Ovary (tissue), 7 donors: ENCODE measurements at regions not wholly inside any gene's neighbourhood (a gene's known extent, or its start where the extent isn't known, plus 50 kb on each side); places are given as distances from the start of the nearest gene placed in this dataset.
"Not testable (repeated sequence)": the region's sequence is repeated elsewhere in the genome, so short reads cannot be mapped to it uniquely, and the experiment has no call there.

Experiments used
- DNase-seq, 5 donors: peaks; one replicate each; pipeline ENCODE4 v3.0.0-alpha.2; 2019 to 2020
- H3K27ac ChIP-seq, 2 donors: fragments of 200-600 bp; one replicate each; pipeline versions ENCODE4 v1.5.1 to v1.8.0; 2019 to 2022
- H3K27me3 ChIP-seq: fragments of 200-600 bp; one replicate; pipeline ENCODE4 v1.8.0; 2022
- H3K36me3 ChIP-seq: fragments of 200-600 bp; sonication (generic); one replicate; pipeline ENCODE4 v1.5.1; 2019
- H3K4me1 ChIP-seq: one replicate; pipeline ENCODE4 v1.8.1; 2013; ENCODE audit warnings: mild to moderate bottlenecking, moderate library complexity; ENCODE audit not compliant: insufficient read depth
- H3K4me3 ChIP-seq: fragments of 200-600 bp; sonication (generic); one replicate; pipeline ENCODE4 v1.5.1; 2017
- H3K9me3 ChIP-seq, 2 donors: fragments of 200-600 bp in 1 of 2; sonication (generic) in 1 of 2; one replicate each; pipeline versions ENCODE4 v1.5.1 to v1.8.1; 2013 to 2019; ENCODE audit warnings: mild to moderate bottlenecking in 1 of 2, moderate library complexity in 1 of 2
- EP300 ChIP-seq: sonication (generic); formaldehyde crosslinking; IDR thresholded peaks from one replicate; pipeline ENCODE4 v1.6.1; 2017; ENCODE audit warnings: antibody characterized with exemption
- POLR2A ChIP-seq: fragments of 450-650 bp; IDR thresholded peaks from one replicate; pipeline ENCODE4 v1.6.1; 2017; ENCODE audit warnings: antibody characterized with exemption, mild to moderate bottlenecking, moderate library complexity
- WGBS, 3 donors: extraction: QIAGEN DNeasy Blood & Tissue Kit in 1 of 3; methylation state at CpG; one replicate each; pipeline versions ENCODE4 v1.1.5 to v1.1.7; 2013 to 2017; 5-methylcytosine and 5-hydroxymethylcytosine counted together
- intact Hi-C, 4 donors: fragments of 100-400 bp; cut with DNase I; formaldehyde crosslinking; loops; one replicate each; pipeline versions ENCODE4 v1.11.0 to v1.15.1; 2022 to 2023
- TF ChIP-seq, protein P1 (sequence below), 3 donors: fragments of 450-650 bp in 2 of 3; fragments of 200-600 bp in 1 of 3; IDR thresholded peaks; one replicate each; pipeline versions ENCODE4 v1.5.1 to v1.8.0; 2016 to 2022; ENCODE audit warnings: antibody characterized with exemption in 3 of 3, mild to moderate bottlenecking in 1 of 3
- donor health status: DM: no; HTN: no; CAD: no; lungs with moderate emphysema.
- donor health status: DM: no; HTN: no; CAD: no.
- donor health status: Bipolar disorder and iron deficiency.
- donor health status: DM: no; HTN: no; CAD: no.
- donor health status: DM: yes; HTN: yes; CAD: no.

DNA sequence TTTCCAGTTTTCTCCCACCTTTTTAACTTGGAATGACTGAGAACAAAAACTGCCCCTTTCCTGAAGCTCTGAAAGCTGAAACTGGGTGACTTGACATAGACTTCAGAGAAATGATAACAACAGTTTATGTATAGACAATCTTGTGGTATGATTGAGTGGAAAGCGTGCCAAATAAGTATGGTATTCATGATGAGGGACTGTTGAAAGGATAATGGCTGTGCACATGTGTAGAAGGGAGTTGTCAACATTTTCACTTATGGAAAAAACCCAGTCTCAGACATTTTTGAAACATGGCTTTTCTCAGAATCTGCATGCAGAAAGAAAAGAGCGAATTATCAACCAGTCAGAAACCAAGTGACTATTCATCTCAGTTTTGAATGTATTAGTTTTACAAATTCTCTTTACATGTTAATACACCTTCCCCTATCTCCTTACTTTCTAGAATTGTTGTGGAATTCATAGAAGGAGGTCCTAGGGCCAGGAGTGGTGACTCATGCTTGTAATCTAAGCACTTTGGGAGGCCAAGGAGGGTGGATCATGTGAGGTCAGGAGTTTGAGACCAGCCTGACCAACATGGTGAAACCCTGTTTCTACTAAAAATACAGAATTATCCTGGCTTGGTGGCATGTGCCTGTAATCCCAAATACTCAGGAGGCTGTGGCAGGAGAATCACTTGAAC, 261.2 kb downstream of the S1PR1 start:
- TF ChIP-seq, protein P1, sequence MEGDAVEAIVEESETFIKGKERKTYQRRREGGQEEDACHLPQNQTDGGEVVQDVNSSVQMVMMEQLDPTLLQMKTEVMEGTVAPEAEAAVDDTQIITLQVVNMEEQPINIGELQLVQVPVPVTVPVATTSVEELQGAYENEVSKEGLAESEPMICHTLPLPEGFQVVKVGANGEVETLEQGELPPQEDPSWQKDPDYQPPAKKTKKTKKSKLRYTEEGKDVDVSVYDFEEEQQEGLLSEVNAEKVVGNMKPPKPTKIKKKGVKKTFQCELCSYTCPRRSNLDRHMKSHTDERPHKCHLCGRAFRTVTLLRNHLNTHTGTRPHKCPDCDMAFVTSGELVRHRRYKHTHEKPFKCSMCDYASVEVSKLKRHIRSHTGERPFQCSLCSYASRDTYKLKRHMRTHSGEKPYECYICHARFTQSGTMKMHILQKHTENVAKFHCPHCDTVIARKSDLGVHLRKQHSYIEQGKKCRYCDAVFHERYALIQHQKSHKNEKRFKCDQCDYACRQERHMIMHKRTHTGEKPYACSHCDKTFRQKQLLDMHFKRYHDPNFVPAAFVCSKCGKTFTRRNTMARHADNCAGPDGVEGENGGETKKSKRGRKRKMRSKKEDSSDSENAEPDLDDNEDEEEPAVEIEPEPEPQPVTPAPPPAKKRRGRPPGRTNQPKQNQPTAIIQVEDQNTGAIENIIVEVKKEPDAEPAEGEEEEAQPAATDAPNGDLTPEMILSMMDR (IDR thresholded peaks at IDR 0.05): no peak
- TF ChIP-seq POLR2A (no peak), EP300 (no peak)
- H3K27me3 ChIP-seq: no peaks in the 10 kb centered on the region
- 49 to 99% (median 98%) methylated on average over 2 of the region's 2 CpGs for WGBS, 3 donors
- DNase-seq: no peak
- no peaks in the 10 kb centered on the region for H3K9me3 ChIP-seq
- H3K36me3 ChIP-seq: no peaks in the 10 kb centered on the region
- intact Hi-C loops: no loop called here
- H3K4me1 ChIP-seq: no peaks in the 10 kb centered on the region
- no peak overlapping the region for H3K4me3 ChIP-seq
- no peak overlapping the region for H3K27ac ChIP-seq

DNA sequence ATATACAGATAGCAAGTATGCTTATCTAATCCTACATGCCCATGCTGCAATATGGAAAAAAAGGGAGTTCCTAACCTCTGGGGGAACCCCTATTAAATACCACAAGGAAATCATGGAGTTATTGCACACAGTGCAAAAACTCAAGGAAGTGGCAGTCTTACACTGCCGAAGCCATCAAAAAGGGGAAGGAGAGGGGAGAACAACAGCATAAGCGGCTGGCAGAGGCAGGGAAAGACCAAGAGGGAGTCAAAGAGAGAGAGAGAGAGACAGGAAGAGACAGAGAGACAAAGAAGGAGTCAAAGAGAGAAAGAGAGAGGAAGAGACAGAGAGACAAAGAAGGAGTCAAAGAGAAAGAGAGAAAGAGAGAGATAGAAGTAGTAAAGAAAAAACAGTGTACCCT, 267.3 kb downstream of the S1PR1 start:
- not testable (repeated sequence) for H3K27me3 ChIP-seq

DNA sequence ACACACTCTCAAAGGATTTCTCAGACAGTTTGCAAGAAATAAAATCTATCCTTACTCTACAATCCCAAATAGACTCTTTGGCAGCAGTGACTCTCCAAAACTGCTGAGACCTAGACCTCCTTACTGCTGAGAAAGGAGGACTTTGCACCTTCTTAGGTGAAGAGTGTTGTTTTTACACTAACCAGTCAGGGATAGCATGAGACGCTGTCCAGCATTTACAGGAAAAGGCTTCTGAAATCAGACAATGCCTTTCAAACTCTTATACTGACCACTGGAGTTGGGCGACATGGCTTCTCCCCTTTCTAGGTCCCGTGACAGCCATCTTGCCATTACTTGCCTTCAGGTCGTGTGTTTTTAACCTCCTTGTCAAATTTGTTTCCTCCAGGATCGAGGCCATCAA, 268.4 kb downstream of the S1PR1 start:
- intact Hi-C loops, H3K27ac ChIP-seq, H3K27me3 ChIP-seq, H3K36me3 ChIP-seq, DNase-seq, H3K4me1 ChIP-seq, H3K9me3 ChIP-seq, H3K4me3 ChIP-seq: not testable (repeated sequence)
- WGBS, 3 donors: 82 to 90% (median 85%) methylated on average over 5 of the region's 5 CpGs

More for the DNA sequence above, 267.3 kb downstream of the S1PR1 start:
- H3K9me3 ChIP-seq, H3K36me3 ChIP-seq, H3K4me1 ChIP-seq, H3K27ac ChIP-seq, intact Hi-C loops, DNase-seq, H3K4me3 ChIP-seq: not testable (repeated sequence)
- 83 to 89% (median 87%) methylated on average over 2 of the region's 2 CpGs for WGBS, 3 donors

DNA sequence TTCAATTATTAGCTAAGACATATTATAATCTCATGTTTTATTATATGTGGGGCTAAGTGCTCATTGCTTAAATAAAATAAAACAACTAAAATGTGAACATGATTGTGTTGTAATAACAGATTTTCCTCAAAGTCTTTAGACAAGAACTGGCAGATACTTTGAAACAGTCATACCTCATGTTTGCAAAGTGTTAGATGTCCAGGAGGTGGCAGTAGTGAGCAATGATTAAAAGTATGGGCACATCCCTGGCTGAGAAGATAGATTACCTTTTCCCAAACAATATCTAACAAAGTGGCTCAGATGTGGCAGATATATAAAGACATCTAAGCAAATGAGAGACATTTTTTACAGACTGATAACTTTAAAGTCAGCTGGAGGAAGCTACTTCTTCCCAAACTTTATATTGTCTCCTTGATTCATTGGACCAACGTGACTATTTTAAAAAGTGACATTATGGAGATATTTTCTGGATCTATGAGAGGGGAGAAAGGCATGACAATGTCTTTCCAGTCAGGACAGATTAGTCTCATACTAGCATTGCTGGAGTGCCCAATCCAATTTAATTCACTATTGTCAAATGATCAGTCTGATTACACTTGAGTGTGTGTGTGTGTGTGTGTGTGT, 269.8 kb downstream of the S1PR1 start:
- H3K4me3 ChIP-seq: no peak overlapping the region
- no peak for TF ChIP-seq POLR2A
- no peak for TF ChIP-seq EP300
- TF ChIP-seq, protein P1 (IDR thresholded peaks at IDR 0.05): peak in 1 of 3 donors; percentile 15
- no peaks in the 10 kb centered on the region for H3K36me3 ChIP-seq
- H3K27ac ChIP-seq: no peak overlapping the region
- no peaks in the 10 kb centered on the region for H3K9me3 ChIP-seq
- H3K27me3 ChIP-seq: no peaks in the 10 kb centered on the region
- H3K4me1 ChIP-seq: no peaks in the 10 kb centered on the region
- DNase-seq: no peak
- 0 to 91% (median 84%) methylated on average over 1 of the region's 1 CpG for WGBS, 3 donors
- intact Hi-C loops: no loop called here

DNA sequence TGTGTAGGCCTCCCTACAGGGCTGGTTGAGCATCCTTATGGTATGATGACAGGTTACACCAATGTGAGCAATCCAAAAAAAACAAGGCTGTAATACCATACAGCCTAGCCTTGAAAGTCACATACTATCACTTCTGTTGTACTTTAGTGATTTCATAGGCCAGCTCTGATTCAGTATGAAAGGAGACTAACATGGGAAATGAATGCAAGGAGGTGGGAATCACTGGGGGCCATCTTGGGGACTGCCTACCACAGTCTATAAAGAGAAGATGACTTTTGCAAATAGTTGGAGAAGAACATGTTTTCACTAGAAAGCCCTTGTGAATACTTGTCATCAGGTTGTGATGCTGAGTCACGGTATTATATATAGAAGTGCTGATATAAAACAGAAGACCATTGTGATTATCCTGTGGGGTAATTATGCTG, 270.7 kb downstream of the S1PR1 start:
- 89 to 92% (median 92%) methylated on average over 1 of the region's 1 CpG for WGBS, 3 donors

More for the DNA sequence above, 270.7 kb downstream of the S1PR1 start:
- no peak for TF ChIP-seq EP300
- no peak for TF ChIP-seq POLR2A
- TF ChIP-seq, protein P1 (IDR thresholded peaks at IDR 0.05): no peak
- Histone ChIP-seq H3K27me3 (no peaks in the 10 kb centered on the region), H3K4me3 (no peak overlapping the region), H3K4me1 (no peaks in the 10 kb centered on the region), H3K9me3 (no peaks in the 10 kb centered on the region), H3K36me3 (no peaks in the 10 kb centered on the region), H3K27ac (no peak overlapping the region)
- no peak for DNase-seq
- intact Hi-C loops: no loop called here
